ENCODE measurements at regions not wholly inside any gene's neighbourhood (a gene's known extent, or its start where the extent isn't known, plus 50 kb on each side); places are given as distances from the start of the nearest gene placed in this dataset.

DNA sequence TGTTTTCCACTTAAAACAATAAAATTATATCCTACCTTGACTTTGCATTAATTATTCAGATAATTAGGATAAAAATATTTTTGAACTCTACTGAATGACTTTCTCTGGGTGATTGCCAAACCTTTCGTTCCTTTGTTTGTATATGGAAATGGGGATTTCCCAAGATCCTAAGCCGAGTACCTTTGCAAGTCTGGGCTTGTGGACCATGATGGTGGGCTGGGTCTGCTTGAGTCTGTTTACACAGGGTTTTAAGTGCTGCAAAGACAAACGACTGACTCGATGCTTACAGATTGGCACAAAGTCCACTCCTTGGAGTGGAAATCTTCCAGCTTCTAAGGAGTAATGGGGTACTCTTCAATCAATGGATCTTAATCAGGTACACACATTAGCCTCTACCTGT, 659.5 kb downstream of the TSN start:
- intact Hi-C loops (cut with DNase I): no loop called here
- no peak for TF ChIP-seq CTCF (IDR thresholded peaks at IDR 0.05)
- no peak for TF ChIP-seq POLR2A (IDR thresholded peaks at IDR 0.05)
- WGBS, 2 donors: 9 to 23% methylated on average over 4 of the region's 4 CpGs
- Histone ChIP-seq H3K4me3 (no peak overlapping the region), H3K4me1 (no peaks in the 10 kb centered on the region), H3K27me3 (no peaks in the 10 kb centered on the region), H3K36me3 (no peaks in the 10 kb centered on the region), H3K9me3 (peaks cover 0 to 6% (median 0%) of the 10 kb centered on the region in 3 donors), H3K27ac (no peak overlapping the region)
- no peak for DNase-seq

GRCh38 chr2:122417114-122417513, 661.7 kb downstream of the TSN start:
- H3K4me1 ChIP-seq: no peaks in the 10 kb centered on the region
- DNase-seq: no peak
- intact Hi-C loops (cut with DNase I): no loop called here
- no peak overlapping the region for H3K27ac ChIP-seq
- no peaks in the 10 kb centered on the region for H3K36me3 ChIP-seq
- H3K9me3 ChIP-seq: no peaks in the 10 kb centered on the region
- 78 to 100% methylated on average over 1 of the region's 1 CpG for WGBS, 2 donors
- H3K4me3 ChIP-seq: no peak overlapping the region
- TF ChIP-seq CTCF (IDR thresholded peaks at IDR 0.05) (no peak), POLR2A (IDR thresholded peaks at IDR 0.05) (no peak)
- no peaks in the 10 kb centered on the region for H3K27me3 ChIP-seq

GRCh38 chr2:122421775-122422174, 666.3 kb downstream of the TSN start:
- intact Hi-C loops (cut with DNase I): no loop called here

GRCh38 chr2:122422384-122422991, 667.0 kb downstream of the TSN start:
- no peaks in the 10 kb centered on the region for H3K27me3 ChIP-seq
- WGBS, 2 donors: 50 to 53% methylated on average over 7 of the region's 7 CpGs
- intact Hi-C loops (cut with DNase I): no loop called here
- no peaks in the 10 kb centered on the region for H3K36me3 ChIP-seq
- no peak for TF ChIP-seq CTCF (IDR thresholded peaks at IDR 0.05)
- no peak for TF ChIP-seq POLR2A (IDR thresholded peaks at IDR 0.05)
- H3K4me3 ChIP-seq: no peak overlapping the region
- no peak for DNase-seq
- no peaks in the 10 kb centered on the region for H3K9me3 ChIP-seq
- H3K4me1 ChIP-seq: no peaks in the 10 kb centered on the region
- H3K27ac ChIP-seq: no peak overlapping the region

More at GRCh38 chr2:122421775-122422174, 666.3 kb downstream of the TSN start:
- no peak for TF ChIP-seq CTCF (IDR thresholded peaks at IDR 0.05)
- no peak for TF ChIP-seq POLR2A (IDR thresholded peaks at IDR 0.05)
- Histone ChIP-seq H3K27ac (no peak overlapping the region), H3K36me3 (no peaks in the 10 kb centered on the region), H3K4me3 (no peak overlapping the region), H3K9me3 (no peaks in the 10 kb centered on the region), H3K27me3 (no peaks in the 10 kb centered on the region), H3K4me1 (no peaks in the 10 kb centered on the region)
- no peak for DNase-seq

DNA sequence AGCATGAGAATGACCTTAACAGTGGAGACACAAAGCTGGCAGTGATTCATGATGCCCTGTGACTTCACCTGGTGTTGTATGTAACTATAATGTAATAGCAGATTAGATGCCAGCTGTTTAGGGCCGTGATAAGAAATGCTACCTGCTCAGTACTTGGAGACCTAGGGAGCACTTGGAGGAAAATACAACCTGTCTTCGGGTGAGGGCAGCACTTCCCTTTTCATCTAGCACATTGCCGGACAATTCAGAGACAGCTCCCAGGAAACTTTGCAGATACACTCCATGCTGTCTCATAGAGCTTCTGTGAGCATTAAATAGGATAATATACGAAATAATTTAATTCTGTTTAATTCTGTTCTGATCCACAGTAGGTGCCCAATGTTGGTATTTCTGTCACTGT, 668.5 kb downstream of the TSN start:
- no peak overlapping the region for H3K4me3 ChIP-seq
- no peaks in the 10 kb centered on the region for H3K9me3 ChIP-seq
- no peak for TF ChIP-seq CTCF (IDR thresholded peaks at IDR 0.05)
- TF ChIP-seq POLR2A (IDR thresholded peaks at IDR 0.05): no peak
- intact Hi-C loops (cut with DNase I): no loop called here
- 65 to 78% methylated on average over 4 of the region's 4 CpGs for WGBS, 2 donors
- no peaks in the 10 kb centered on the region for H3K36me3 ChIP-seq
- no peak overlapping the region for H3K27ac ChIP-seq
- H3K4me1 ChIP-seq: no peaks in the 10 kb centered on the region
- no peaks in the 10 kb centered on the region for H3K27me3 ChIP-seq
- DNase-seq: no peak

Data from esophagus squamous epithelium (tissue), 5 donors.